Smooth muscle cell (in vitro differentiated cells): ENCODE measurements at regions not wholly inside any gene's neighbourhood (a gene's known extent, or its start where the extent isn't known, plus 50 kb on each side); places are given as distances from the start of the nearest gene placed in this dataset.

Source experiments
- DNase-seq: peaks from one replicate; lab custom pipeline; 2025; ENCODE audit not compliant: unreplicated experiment; lab: John Stamatoyannopoulos, UW
- H2AFZ ChIP-seq: fragments of 200-600 bp; sonication (generic); 2 replicates; pipeline ENCODE4 v1.6.0; 2016; ENCODE audit warnings: antibody characterized with exemption, low read depth, mild to moderate bottlenecking
- H3F3A ChIP-seq: fragments of 200-600 bp; sonication (generic); 2 replicates; pipeline ENCODE4 v1.6.0; 2017; ENCODE audit warnings: antibody characterized with exemption, low read depth
- H3K27ac ChIP-seq: fragments of 200-600 bp; sonication (generic); 2 replicates; pipeline ENCODE4 v1.5.1; 2016; ENCODE audit warnings: low read depth, mild to moderate bottlenecking
- H3K27me3 ChIP-seq: fragments of 200-600 bp; sonication (generic); 2 replicates; pipeline ENCODE4 v1.6.1; 2016; ENCODE audit warnings: low read depth, mild to moderate bottlenecking
- H3K36me3 ChIP-seq: fragments of 200-600 bp; sonication (generic); 2 replicates; pipeline ENCODE4 v1.5.1; 2016; ENCODE audit warnings: low read depth
- H3K4me1 ChIP-seq: fragments of 200-600 bp; sonication (generic); 2 replicates; pipeline ENCODE4 v1.5.1; 2016; ENCODE audit warnings: low read depth
- H3K4me2 ChIP-seq: fragments of 200-600 bp; sonication (generic); 2 replicates; pipeline ENCODE4 v1.6.0; 2016; ENCODE audit warnings: mild to moderate bottlenecking
- H3K4me3 ChIP-seq: fragments of 200-600 bp; sonication (generic); 2 replicates; pipeline ENCODE4 v1.5.1; 2016; ENCODE audit warnings: mild to moderate bottlenecking
- H3K79me2 ChIP-seq: fragments of 200-600 bp; sonication (generic); 2 replicates; pipeline ENCODE4 v1.6.0; 2016; ENCODE audit warnings: low read depth, mild to moderate bottlenecking
- H3K9ac ChIP-seq: fragments of 200-600 bp; sonication (generic); 2 replicates; pipeline ENCODE4 v1.6.0; 2016; ENCODE audit warnings: low read depth
- H3K9me3 ChIP-seq: fragments of 200-600 bp; sonication (generic); replicated peaks from 2 replicates; pipeline ENCODE4 v1.5.1; 2016; ENCODE audit warnings: low read depth
- H4K20me1 ChIP-seq: fragments of 200-600 bp; sonication (generic); 2 replicates; pipeline ENCODE4 v1.6.0; 2016; ENCODE audit warnings: low read depth
- WGBS: methylation state at CpG from one replicate; pipeline ENCODE4 v1.1.7; 2016; ENCODE audit warnings: low lambda C conversion rate; 5-methylcytosine and 5-hydroxymethylcytosine counted together
- TF ChIP-seq, protein P1 (sequence below): fragments of 200-600 bp; sonication (generic); IDR thresholded peaks from 2 replicates; pipeline ENCODE4 v1.5.1; 2017; ENCODE audit warnings: borderline replicate concordance, mild to moderate bottlenecking, antibody characterized with exemption; ENCODE audit not compliant: insufficient read depth, poor library complexity, severe bottlenecking

DNA sequence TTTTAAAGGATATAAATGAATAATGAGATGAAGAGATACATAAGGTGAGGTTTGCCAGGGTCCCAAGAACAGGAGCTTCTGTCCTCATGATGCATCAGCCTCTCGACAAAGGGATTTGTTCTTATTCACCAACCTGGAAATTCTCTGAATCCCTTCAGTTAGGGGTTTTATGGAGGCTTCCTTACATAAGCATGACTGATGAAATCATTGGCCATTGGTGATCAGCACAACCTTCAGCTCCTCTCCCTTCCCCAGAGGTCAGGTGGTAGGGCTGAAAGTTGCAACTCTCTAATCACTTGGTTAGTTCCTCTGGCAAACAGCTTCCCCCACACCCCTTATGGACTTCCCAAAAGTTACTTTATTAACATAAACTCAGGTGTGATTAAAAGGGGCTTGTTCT, 222.0 kb downstream of the SPRY1 start:
- Histone ChIP-seq H3K9ac (no peak overlapping the region), H2AFZ (no peak overlapping the region), H3K9me3 (no peaks in the 10 kb centered on the region), H3K27ac (no peak overlapping the region), H3K4me1 (peaks cover 17% of the 10 kb centered on the region), H3F3A (no peaks in the 10 kb centered on the region), H3K4me3 (no peak overlapping the region), H3K27me3 (no peaks in the 10 kb centered on the region), H3K79me2 (no peaks in the 10 kb centered on the region), H3K36me3 (no peaks in the 10 kb centered on the region), H3K4me2 (no peak overlapping the region), H4K20me1 (no peaks in the 10 kb centered on the region)
- WGBS = 100% methylated on average over 1 of the region's 1 CpG
- TF ChIP-seq, protein P1, sequence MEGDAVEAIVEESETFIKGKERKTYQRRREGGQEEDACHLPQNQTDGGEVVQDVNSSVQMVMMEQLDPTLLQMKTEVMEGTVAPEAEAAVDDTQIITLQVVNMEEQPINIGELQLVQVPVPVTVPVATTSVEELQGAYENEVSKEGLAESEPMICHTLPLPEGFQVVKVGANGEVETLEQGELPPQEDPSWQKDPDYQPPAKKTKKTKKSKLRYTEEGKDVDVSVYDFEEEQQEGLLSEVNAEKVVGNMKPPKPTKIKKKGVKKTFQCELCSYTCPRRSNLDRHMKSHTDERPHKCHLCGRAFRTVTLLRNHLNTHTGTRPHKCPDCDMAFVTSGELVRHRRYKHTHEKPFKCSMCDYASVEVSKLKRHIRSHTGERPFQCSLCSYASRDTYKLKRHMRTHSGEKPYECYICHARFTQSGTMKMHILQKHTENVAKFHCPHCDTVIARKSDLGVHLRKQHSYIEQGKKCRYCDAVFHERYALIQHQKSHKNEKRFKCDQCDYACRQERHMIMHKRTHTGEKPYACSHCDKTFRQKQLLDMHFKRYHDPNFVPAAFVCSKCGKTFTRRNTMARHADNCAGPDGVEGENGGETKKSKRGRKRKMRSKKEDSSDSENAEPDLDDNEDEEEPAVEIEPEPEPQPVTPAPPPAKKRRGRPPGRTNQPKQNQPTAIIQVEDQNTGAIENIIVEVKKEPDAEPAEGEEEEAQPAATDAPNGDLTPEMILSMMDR = no peak
- no peak for DNase-seq

DNA sequence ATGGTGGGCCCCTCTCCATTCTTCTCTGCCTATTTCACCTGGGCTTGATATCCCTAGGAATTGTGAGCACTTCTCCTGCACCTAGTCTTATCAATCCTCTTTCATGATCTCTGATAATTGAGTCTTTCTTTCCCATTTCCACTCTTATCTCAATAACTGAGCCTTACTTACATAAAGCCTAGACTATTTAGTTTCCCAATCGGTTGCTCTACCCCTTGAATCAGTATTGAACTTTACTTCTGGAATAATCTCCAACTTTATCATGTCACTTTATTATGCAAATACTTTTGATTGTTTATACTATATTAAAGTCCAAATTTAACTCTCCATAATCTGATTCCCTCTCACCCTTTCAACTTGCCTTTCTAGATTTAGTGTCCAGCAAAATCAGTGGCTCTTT, 222.7 kb downstream of the SPRY1 start:
- no peaks in the 10 kb centered on the region for H3K79me2 ChIP-seq
- H3K27me3 ChIP-seq = no peaks in the 10 kb centered on the region
- DNase-seq = no peak
- no peaks in the 10 kb centered on the region for H4K20me1 ChIP-seq
- no peak overlapping the region for H3K27ac ChIP-seq
- no peaks in the 10 kb centered on the region for H3F3A ChIP-seq
- 91% methylated on average over 1 of the region's 1 CpG for WGBS
- H3K36me3 ChIP-seq = no peaks in the 10 kb centered on the region
- H3K4me3 ChIP-seq = no peak overlapping the region
- TF ChIP-seq, protein P1 = no peak
- H3K9me3 ChIP-seq = no peaks in the 10 kb centered on the region
- no peak overlapping the region for H3K9ac ChIP-seq
- no peak overlapping the region for H3K4me2 ChIP-seq
- peaks cover 17% of the 10 kb centered on the region for H3K4me1 ChIP-seq
- no peak overlapping the region for H2AFZ ChIP-seq

DNA sequence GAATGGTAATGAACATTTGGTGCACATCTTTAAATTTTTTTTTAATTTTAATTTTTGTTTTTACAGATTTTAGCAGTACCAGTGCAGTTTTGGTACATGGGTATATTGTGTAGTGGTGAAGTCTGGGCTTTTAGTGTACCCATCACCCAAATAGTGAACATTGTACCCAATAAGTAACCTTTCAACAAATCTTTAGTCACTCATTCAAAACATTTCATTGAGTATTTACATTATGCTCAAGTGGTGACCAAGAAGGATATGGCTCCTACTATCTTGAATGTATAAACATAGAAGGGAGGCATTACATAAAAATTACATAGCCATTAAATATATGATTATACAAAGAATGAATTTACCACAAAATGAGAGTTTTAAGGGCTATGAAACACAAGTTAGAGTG, 223.3 kb downstream of the SPRY1 start:
- Histone ChIP-seq H4K20me1 (no peaks in the 10 kb centered on the region), H3K79me2 (no peaks in the 10 kb centered on the region), H3K27me3 (no peaks in the 10 kb centered on the region), H3K9ac (no peak overlapping the region), H3K4me2 (peak overlapping the region; percentile 24), H3K9me3 (no peaks in the 10 kb centered on the region), H3K36me3 (no peaks in the 10 kb centered on the region), H3K4me3 (no peak overlapping the region), H3K4me1 (peaks cover 17% of the 10 kb centered on the region), H3F3A (no peaks in the 10 kb centered on the region), H2AFZ (peak overlapping the region; percentile 31), H3K27ac (no peak overlapping the region)
- DNase-seq = no peak
- TF ChIP-seq, protein P1 = no peak

DNA sequence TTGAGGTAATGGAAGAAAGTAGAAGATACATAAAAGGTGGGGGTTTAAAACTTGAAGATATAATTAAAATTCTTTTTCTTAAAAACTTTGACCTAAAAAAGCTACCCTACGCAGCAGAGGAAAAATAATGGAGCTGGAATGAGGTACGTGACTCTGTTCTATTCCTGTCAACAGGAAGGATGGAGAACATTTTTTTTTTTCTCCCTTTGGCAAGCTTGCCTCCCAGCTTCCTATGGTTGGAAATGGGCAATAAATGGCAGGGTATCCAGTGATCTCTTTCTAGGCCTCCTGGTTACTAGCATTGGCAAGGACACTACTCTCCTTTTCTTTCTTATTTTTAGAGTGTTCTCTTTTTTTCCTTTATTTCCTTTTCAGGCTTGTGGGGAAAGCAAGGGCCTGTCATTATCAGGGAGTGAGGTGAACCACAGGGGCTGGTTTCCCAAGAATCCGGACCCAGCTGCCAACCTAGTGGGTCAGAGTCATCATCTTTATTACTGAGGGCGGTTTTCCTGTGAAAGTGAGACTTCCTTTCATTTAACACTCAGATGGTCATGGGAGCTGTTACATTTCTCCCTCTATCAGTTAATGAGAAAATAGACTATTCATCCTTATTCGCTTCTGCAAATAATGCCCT, 224.6 kb downstream of the SPRY1 start:
- no peak for DNase-seq
- 61% methylated on average over 5 of the region's 5 CpGs for WGBS
- Histone ChIP-seq H3K36me3 (no peaks in the 10 kb centered on the region), H2AFZ (no peak overlapping the region), H3F3A (no peaks in the 10 kb centered on the region), H3K27ac (peak overlapping the region; percentile 18), H4K20me1 (no peaks in the 10 kb centered on the region), H3K9ac (no peak overlapping the region), H3K79me2 (no peaks in the 10 kb centered on the region), H3K27me3 (no peaks in the 10 kb centered on the region), H3K9me3 (no peaks in the 10 kb centered on the region), H3K4me1 (peaks cover 17% of the 10 kb centered on the region), H3K4me3 (no peak overlapping the region), H3K4me2 (peak overlapping the region; percentile 12)
- TF ChIP-seq, protein P1 = no peak
